ENCODE measurements at regions not wholly inside any gene's neighbourhood (a gene's known extent, or its start where the extent isn't known, plus 50 kb on each side); places are given as distances from the start of the nearest gene placed in this dataset.

DNA sequence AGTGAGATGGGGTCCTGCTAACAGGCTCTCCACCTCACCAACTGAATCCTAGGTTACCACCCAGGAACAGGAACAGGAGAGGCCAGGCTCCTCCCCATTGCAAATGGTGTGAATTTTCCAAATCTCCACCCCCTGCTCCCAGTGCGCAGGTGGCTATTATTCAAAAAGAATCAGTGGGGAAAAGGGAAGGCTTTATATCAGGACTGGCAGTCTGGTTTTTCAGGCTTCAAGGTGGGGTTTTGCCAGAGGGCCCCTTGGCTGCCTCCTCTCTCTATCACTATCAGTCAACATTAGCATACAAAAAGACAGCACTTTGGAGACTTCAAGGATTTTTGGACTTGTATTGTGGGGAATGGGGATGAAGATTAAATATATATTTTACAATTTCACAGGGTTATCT is 1817.6 kb upstream of the C9orf72 start:
- Histone ChIP-seq H3K27ac (no peak overlapping the region), H3K27me3 (replicated peaks; ENCODE audit: insufficient read depth) (no peaks in the 10 kb centered on the region), H3K4me3 (no peak overlapping the region), H3K9me3 (no peaks in the 10 kb centered on the region), H3K4me1 (replicated peaks) (no peaks in the 10 kb centered on the region), H3K36me3 (no peaks in the 10 kb centered on the region)
- 76% methylated on average over 1 of the region's 1 CpG for WGBS
- TF ChIP-seq POLR2A (IDR thresholded peaks at IDR 0.05) (no peak), POLR2AphosphoS5 (IDR thresholded peaks at IDR 0.05) (no peak)
- TF ChIP-seq, protein P1, sequence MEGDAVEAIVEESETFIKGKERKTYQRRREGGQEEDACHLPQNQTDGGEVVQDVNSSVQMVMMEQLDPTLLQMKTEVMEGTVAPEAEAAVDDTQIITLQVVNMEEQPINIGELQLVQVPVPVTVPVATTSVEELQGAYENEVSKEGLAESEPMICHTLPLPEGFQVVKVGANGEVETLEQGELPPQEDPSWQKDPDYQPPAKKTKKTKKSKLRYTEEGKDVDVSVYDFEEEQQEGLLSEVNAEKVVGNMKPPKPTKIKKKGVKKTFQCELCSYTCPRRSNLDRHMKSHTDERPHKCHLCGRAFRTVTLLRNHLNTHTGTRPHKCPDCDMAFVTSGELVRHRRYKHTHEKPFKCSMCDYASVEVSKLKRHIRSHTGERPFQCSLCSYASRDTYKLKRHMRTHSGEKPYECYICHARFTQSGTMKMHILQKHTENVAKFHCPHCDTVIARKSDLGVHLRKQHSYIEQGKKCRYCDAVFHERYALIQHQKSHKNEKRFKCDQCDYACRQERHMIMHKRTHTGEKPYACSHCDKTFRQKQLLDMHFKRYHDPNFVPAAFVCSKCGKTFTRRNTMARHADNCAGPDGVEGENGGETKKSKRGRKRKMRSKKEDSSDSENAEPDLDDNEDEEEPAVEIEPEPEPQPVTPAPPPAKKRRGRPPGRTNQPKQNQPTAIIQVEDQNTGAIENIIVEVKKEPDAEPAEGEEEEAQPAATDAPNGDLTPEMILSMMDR (IDR thresholded peaks at IDR 0.05): no peak
- intact Hi-C loops (cut with DNase I): no loop called here
- no peak for DNase-seq (ENCODE audit: low spot score)

GRCh38 chr9:29393064-29393463 is 1819.8 kb upstream of the C9orf72 start:
- intact Hi-C loops (cut with DNase I): no loop called here
- DNase-seq (ENCODE audit: low spot score): no peak
- H3K36me3 ChIP-seq: no peaks in the 10 kb centered on the region
- no peak overlapping the region for H3K4me3 ChIP-seq
- TF ChIP-seq POLR2AphosphoS5 (IDR thresholded peaks at IDR 0.05) (no peak), POLR2A (IDR thresholded peaks at IDR 0.05) (no peak)
- TF ChIP-seq, protein P1 (IDR thresholded peaks at IDR 0.05): no peak
- no peak overlapping the region for H3K27ac ChIP-seq
- H3K27me3 ChIP-seq (replicated peaks; ENCODE audit: insufficient read depth): no peaks in the 10 kb centered on the region
- H3K9me3 ChIP-seq: no peaks in the 10 kb centered on the region
- no peaks in the 10 kb centered on the region for H3K4me1 ChIP-seq (replicated peaks)
- WGBS: 42% methylated on average over 2 of the region's 2 CpGs

DNA sequence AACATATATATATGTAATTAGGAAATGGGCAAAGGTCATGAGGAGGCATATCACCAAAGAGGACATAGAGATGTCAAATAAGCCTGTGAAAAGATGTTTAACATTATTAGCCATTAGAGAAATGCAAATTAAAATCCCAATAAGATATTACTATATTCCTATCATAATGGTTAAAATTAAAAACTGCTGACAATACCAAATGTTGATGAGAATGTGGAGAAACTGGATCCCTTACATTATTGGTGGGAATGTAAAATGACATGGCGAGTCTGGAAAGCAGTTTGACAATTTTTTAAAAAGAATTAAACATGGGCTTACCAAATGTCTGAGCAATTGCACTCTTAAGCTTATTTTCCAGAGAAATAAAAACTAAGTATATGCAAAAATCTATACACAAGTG is 1821.6 kb upstream of the C9orf72 start:
- Histone ChIP-seq H3K4me3 (no peak overlapping the region), H3K36me3 (no peaks in the 10 kb centered on the region), H3K27me3 (replicated peaks; ENCODE audit: insufficient read depth) (no peaks in the 10 kb centered on the region), H3K4me1 (replicated peaks) (no peaks in the 10 kb centered on the region), H3K9me3 (no peaks in the 10 kb centered on the region), H3K27ac (no peak overlapping the region)
- DNase-seq (ENCODE audit: low spot score): no peak
- intact Hi-C loops (cut with DNase I): no loop called here
- TF ChIP-seq POLR2AphosphoS5 (IDR thresholded peaks at IDR 0.05) (no peak), POLR2A (IDR thresholded peaks at IDR 0.05) (no peak)
- TF ChIP-seq, protein P1 (IDR thresholded peaks at IDR 0.05): no peak
- WGBS: 97% methylated on average over 1 of the region's 1 CpG

DNA sequence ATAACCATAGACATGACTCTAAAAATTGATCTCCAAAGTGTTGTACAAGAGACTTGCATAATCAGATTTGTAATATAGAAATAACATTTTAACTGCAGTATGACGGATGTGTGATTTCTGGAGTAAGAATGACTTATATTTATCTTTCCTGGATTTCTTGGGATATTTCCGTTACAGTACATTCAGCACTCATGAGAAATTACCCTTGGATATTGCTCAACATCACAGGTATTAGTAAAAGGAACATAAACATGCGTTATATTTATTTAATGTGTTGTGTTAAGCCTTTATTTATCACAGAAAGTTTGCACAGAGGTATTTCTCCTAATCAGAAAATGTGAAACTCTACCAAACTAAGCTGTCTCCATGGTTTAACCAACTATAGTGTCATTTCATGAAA is 1823.9 kb upstream of the C9orf72 start:
- WGBS: 88% methylated on average over 3 of the region's 3 CpGs
- H3K9me3 ChIP-seq: no peaks in the 10 kb centered on the region
- H3K27me3 ChIP-seq (replicated peaks; ENCODE audit: insufficient read depth): no peaks in the 10 kb centered on the region
- TF ChIP-seq POLR2A (IDR thresholded peaks at IDR 0.05) (no peak), POLR2AphosphoS5 (IDR thresholded peaks at IDR 0.05) (no peak)
- TF ChIP-seq, protein P1 (IDR thresholded peaks at IDR 0.05): no peak
- intact Hi-C loops (cut with DNase I): no loop called here
- H3K36me3 ChIP-seq: no peaks in the 10 kb centered on the region
- H3K4me1 ChIP-seq (replicated peaks): no peaks in the 10 kb centered on the region
- no peak overlapping the region for H3K27ac ChIP-seq
- no peak overlapping the region for H3K4me3 ChIP-seq
- DNase-seq (ENCODE audit: low spot score): no peak

DNA sequence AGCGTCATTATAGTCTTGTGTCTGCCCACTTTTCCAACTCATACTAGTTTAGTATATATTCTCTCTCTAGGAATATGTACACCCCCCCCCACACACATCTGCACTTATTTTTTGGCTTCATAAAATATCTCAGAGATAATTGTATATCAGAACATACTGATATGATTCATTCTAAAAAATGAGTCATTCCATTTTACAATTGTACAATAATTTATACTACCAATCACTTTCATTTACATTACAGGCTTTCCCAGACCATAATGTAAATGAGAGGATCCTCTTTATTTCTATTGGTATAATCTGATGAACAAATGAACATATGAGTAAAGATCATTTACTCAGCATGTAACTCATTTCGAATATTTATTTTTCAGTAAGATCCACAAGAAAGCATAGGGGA is 1842.9 kb upstream of the C9orf72 start:
- DNase-seq (ENCODE audit: low spot score): no peak
- TF ChIP-seq, protein P1 (IDR thresholded peaks at IDR 0.05): no peak
- no peak for TF ChIP-seq POLR2AphosphoS5 (IDR thresholded peaks at IDR 0.05)
- TF ChIP-seq POLR2A (IDR thresholded peaks at IDR 0.05): no peak
- Histone ChIP-seq H3K27ac (no peak overlapping the region), H3K9me3 (no peaks in the 10 kb centered on the region), H3K4me1 (replicated peaks) (no peaks in the 10 kb centered on the region), H3K36me3 (no peaks in the 10 kb centered on the region), H3K27me3 (replicated peaks; ENCODE audit: insufficient read depth) (no peaks in the 10 kb centered on the region), H3K4me3 (no peak overlapping the region)
- WGBS: 96% methylated on average over 2 of the region's 2 CpGs
- intact Hi-C loops (cut with DNase I): no loop called here

Data from prostate gland (tissue), 2 donors.